NCI-H1092 treated with DMSO at 0.1 percent for 48 hours (cell line): ENCODE measurements at regions not wholly inside any gene's neighbourhood (a gene's known extent, or its start where the extent isn't known, plus 50 kb on each side); places are given as distances from the start of the nearest gene placed in this dataset.

Experiments
- DNase-seq: peaks from one replicate; lab custom pipeline; 2025; lab: John Stamatoyannopoulos, UW

- no peak for DNase-seq
Observed at GRCh38 chr1:244196571-244197285, 145.6 kb downstream of the ZBTB18 start.

GRCh38 chr1:244197851-244198375, 146.8 kb downstream of the ZBTB18 start:
- DNase-seq: no peak

GRCh38 chr1:244199902-244200301, 148.8 kb downstream of the ZBTB18 start:
- DNase-seq: no peak

- DNase-seq: no peak
Observed at GRCh38 chr1:244200596-244200995, 149.5 kb downstream of the ZBTB18 start.

- DNase-seq: no peak
Observed at GRCh38 chr1:244201750-244202149, 150.7 kb downstream of the ZBTB18 start.

GRCh38 chr1:244204004-244204403, 152.9 kb downstream of the ZBTB18 start:
- DNase-seq: no peak

- no peak for DNase-seq
Observed at GRCh38 chr1:244205171-244205570, 154.1 kb downstream of the ZBTB18 start.

- DNase-seq: no peak
Observed at GRCh38 chr1:244205906-244206305, 154.8 kb downstream of the ZBTB18 start.

GRCh38 chr1:244207042-244207934, 156.2 kb downstream of the ZBTB18 start:
- no peak for DNase-seq

- DNase-seq: no peak
Observed at GRCh38 chr1:244207935-244208244, 156.8 kb downstream of the ZBTB18 start.

GRCh38 chr1:244209955-244210354, 158.9 kb downstream of the ZBTB18 start:
- no peak for DNase-seq

- DNase-seq: no peak
Observed at GRCh38 chr1:244210884-244211558, 159.9 kb downstream of the ZBTB18 start.

- no peak for DNase-seq
Observed at GRCh38 chr1:244211559-244211944, 160.5 kb downstream of the ZBTB18 start.

- peak; percentile 25 for DNase-seq
Observed at GRCh38 chr1:244212219-244212618, 161.1 kb downstream of the ZBTB18 start.

- peak; percentile 29 for DNase-seq
Observed at GRCh38 chr1:244212797-244213475, 161.9 kb downstream of the ZBTB18 start.

GRCh38 chr1:244214009-244214967, 163.2 kb downstream of the ZBTB18 start:
- DNase-seq: no peak

GRCh38 chr1:244216836-244217235, 165.8 kb downstream of the ZBTB18 start:
- no peak for DNase-seq

- DNase-seq: no peak
Observed at GRCh38 chr1:244217711-244218110, 166.6 kb downstream of the ZBTB18 start.

- no peak for DNase-seq
Observed at GRCh38 chr1:244218220-244218619, 167.1 kb downstream of the ZBTB18 start.

- no peak for DNase-seq
Observed at GRCh38 chr1:244219149-244219548, 168.1 kb downstream of the ZBTB18 start.

GRCh38 chr1:244219802-244220201, 168.7 kb downstream of the ZBTB18 start:
- no peak for DNase-seq
